ENCODE measurements at regions not wholly inside any gene's neighbourhood (a gene's known extent, or its start where the extent isn't known, plus 50 kb on each side); places are given as distances from the start of the nearest gene placed in this dataset.

GRCh38 chr7:84780158-84781124 is 406.4 kb downstream of the SEMA3D start (continued):
- TF ChIP-seq POU6F1 (CRISPR knock-in tag; IDR thresholded peaks at IDR 0.05; ENCODE audit: borderline replicate concordance, low read depth), result no peak
- TF ChIP-seq BACH2 (CRISPR knock-in tag; IDR thresholded peaks at IDR 0.05; ENCODE audit: borderline replicate concordance), result no peak
- no peak for TF ChIP-seq ZNF70 (CRISPR knock-in tag; IDR thresholded peaks at IDR 0.05)
- TF ChIP-seq ZC3H10 (CRISPR knock-in tag; IDR thresholded peaks at IDR 0.05), result no peak
- no peak for TF ChIP-seq OSR1 (CRISPR knock-in tag; IDR thresholded peaks at IDR 0.05)
- TF ChIP-seq ZFP3 (CRISPR knock-in tag; IDR thresholded peaks at IDR 0.05), result no peak

GRCh38 chr7:84757761-84758160 is 429.1 kb downstream of the SEMA3D start:
- TF ChIP-seq OSR1 (CRISPR knock-in tag; IDR thresholded peaks at IDR 0.05), result no peak
- TF ChIP-seq ZNF565 (CRISPR knock-in tag; conservative IDR thresholded peaks at IDR 0.05; ENCODE audit: low read depth), result no peak
- TF ChIP-seq TOX (CRISPR knock-in tag; IDR thresholded peaks at IDR 0.05; ENCODE audit: borderline replicate concordance), result no peak
- no peak for TF ChIP-seq BACH2 (CRISPR knock-in tag; IDR thresholded peaks at IDR 0.05; ENCODE audit: borderline replicate concordance)
- TF ChIP-seq ARNTL (CRISPR knock-in tag; IDR thresholded peaks at IDR 0.05; ENCODE audit: borderline replicate concordance, low read depth), result no peak
- no peak for TF ChIP-seq CSRNP3 (CRISPR knock-in tag; IDR thresholded peaks at IDR 0.05)
- TF ChIP-seq GLIS3 (CRISPR knock-in tag; IDR thresholded peaks at IDR 0.05), result no peak
- TF ChIP-seq ZNF70 (CRISPR knock-in tag; IDR thresholded peaks at IDR 0.05), result no peak
- TF ChIP-seq PPARA (CRISPR knock-in tag; IDR thresholded peaks at IDR 0.05; ENCODE audit: borderline replicate concordance), result no peak
- no peak for TF ChIP-seq RARB (CRISPR knock-in tag; IDR thresholded peaks at IDR 0.05)
- TF ChIP-seq, protein P1, sequence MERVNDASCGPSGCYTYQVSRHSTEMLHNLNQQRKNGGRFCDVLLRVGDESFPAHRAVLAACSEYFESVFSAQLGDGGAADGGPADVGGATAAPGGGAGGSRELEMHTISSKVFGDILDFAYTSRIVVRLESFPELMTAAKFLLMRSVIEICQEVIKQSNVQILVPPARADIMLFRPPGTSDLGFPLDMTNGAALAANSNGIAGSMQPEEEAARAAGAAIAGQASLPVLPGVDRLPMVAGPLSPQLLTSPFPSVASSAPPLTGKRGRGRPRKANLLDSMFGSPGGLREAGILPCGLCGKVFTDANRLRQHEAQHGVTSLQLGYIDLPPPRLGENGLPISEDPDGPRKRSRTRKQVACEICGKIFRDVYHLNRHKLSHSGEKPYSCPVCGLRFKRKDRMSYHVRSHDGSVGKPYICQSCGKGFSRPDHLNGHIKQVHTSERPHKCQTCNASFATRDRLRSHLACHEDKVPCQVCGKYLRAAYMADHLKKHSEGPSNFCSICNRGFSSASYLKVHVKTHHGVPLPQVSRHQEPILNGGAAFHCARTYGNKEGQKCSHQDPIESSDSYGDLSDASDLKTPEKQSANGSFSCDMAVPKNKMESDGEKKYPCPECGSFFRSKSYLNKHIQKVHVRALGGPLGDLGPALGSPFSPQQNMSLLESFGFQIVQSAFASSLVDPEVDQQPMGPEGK (CRISPR knock-in tag; IDR thresholded peaks at IDR 0.05; ENCODE audit: borderline replicate concordance), result no peak
- TF ChIP-seq ZC3H10 (CRISPR knock-in tag; IDR thresholded peaks at IDR 0.05), result no peak
- no peak for TF ChIP-seq POU6F1 (CRISPR knock-in tag; IDR thresholded peaks at IDR 0.05; ENCODE audit: borderline replicate concordance, low read depth)
- no peak for TF ChIP-seq ZFP30 (CRISPR knock-in tag; IDR thresholded peaks at IDR 0.05)
- no peak for TF ChIP-seq TCF4 (CRISPR knock-in tag; IDR thresholded peaks at IDR 0.05; ENCODE audit: borderline replicate concordance)
- ATAC-seq, result no peak

GRCh38 chr7:84746353-84746752 is 440.5 kb downstream of the SEMA3D start:
- no peak for TF ChIP-seq ZFP3 (CRISPR knock-in tag; IDR thresholded peaks at IDR 0.05)
- no peak for TF ChIP-seq BACH2 (CRISPR knock-in tag; IDR thresholded peaks at IDR 0.05; ENCODE audit: borderline replicate concordance)
- TF ChIP-seq CSDC2 (CRISPR knock-in tag; IDR thresholded peaks at IDR 0.05), result no peak
- TF ChIP-seq ZNF70 (CRISPR knock-in tag; IDR thresholded peaks at IDR 0.05), result no peak
- TF ChIP-seq GLIS3 (CRISPR knock-in tag; IDR thresholded peaks at IDR 0.05), result no peak
- TF ChIP-seq CSRNP3 (CRISPR knock-in tag; IDR thresholded peaks at IDR 0.05), result no peak
- TF ChIP-seq, protein P2, sequence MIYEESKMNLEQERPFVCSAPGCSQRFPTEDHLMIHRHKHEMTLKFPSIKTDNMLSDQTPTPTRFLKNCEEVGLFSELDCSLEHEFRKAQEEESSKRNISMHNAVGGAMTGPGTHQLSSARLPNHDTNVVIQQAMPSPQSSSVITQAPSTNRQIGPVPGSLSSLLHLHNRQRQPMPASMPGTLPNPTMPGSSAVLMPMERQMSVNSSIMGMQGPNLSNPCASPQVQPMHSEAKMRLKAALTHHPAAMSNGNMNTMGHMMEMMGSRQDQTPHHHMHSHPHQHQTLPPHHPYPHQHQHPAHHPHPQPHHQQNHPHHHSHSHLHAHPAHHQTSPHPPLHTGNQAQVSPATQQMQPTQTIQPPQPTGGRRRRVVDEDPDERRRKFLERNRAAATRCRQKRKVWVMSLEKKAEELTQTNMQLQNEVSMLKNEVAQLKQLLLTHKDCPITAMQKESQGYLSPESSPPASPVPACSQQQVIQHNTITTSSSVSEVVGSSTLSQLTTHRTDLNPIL (CRISPR knock-in tag; IDR thresholded peaks at IDR 0.05; ENCODE audit: low read depth), result no peak
- no peak for ATAC-seq
